ENCODE measurements at regions not wholly inside any gene's neighbourhood (a gene's known extent, or its start where the extent isn't known, plus 50 kb on each side); places are given as distances from the start of the nearest gene placed in this dataset.

- H4K20me1 ChIP-seq (ENCODE audit: insufficient read depth, low read length): no peaks in the 10 kb centered on the region
- no peaks in the 10 kb centered on the region for H3K79me2 ChIP-seq (ENCODE audit: low read length)
- H2AFZ ChIP-seq (ENCODE audit: low read depth, low read length): no peak overlapping the region
- TF ChIP-seq CTCF (IDR thresholded peaks at IDR 0.05; ENCODE audit: low read depth, low read length): no peak
- no peak for TF ChIP-seq EZH2phosphoT487 (IDR thresholded peaks at IDR 0.05; ENCODE audit: low read depth)
- 0 out of 2 replicates have a peak, but pooled peaks cover 3% of the 10 kb centered on the region for H3K4me1 ChIP-seq (ENCODE audit: low read length)
- H3K9me3 ChIP-seq (ENCODE audit: insufficient read depth, low read length): no peaks in the 10 kb centered on the region
- H3K4me2 ChIP-seq (ENCODE audit: low read length): no peak overlapping the region
- no peaks in the 10 kb centered on the region for H3K36me3 ChIP-seq (replicated peaks; ENCODE audit: low read depth, low read length)
- H3K27ac ChIP-seq (ENCODE audit: low read length): no peak overlapping the region
- no peak overlapping the region for H3K9ac ChIP-seq (ENCODE audit: low read length)
- no peak overlapping the region for H3K4me3 ChIP-seq (ENCODE audit: low read length)
- peaks cover 12% of the 10 kb centered on the region; the same call in 1 of the 2 replicates for H3K27me3 ChIP-seq (ENCODE audit: low read depth, low read length)
Measured at GRCh38 chr14:76589246-76589645, 172.0 kb upstream of the VASH1 start.

GRCh38 chr14:76591266-76591665, 170.0 kb upstream of the VASH1 start:
- Histone ChIP-seq H3K27ac (ENCODE audit: low read length) (no peak overlapping the region), H3K36me3 (replicated peaks; ENCODE audit: low read depth, low read length) (no peaks in the 10 kb centered on the region), H3K27me3 (ENCODE audit: low read depth, low read length) (peaks cover 19% of the 10 kb centered on the region; the same call in 1 of the 2 replicates), H3K4me1 (ENCODE audit: low read length) (no peaks in the 10 kb centered on the region), H2AFZ (ENCODE audit: low read depth, low read length) (no peak overlapping the region), H3K4me2 (ENCODE audit: low read length) (no peak overlapping the region), H3K9me3 (ENCODE audit: insufficient read depth, low read length) (no peaks in the 10 kb centered on the region), H3K79me2 (ENCODE audit: low read length) (no peaks in the 10 kb centered on the region), H4K20me1 (ENCODE audit: insufficient read depth, low read length) (no peaks in the 10 kb centered on the region), H3K4me3 (ENCODE audit: low read length) (no peak overlapping the region), H3K9ac (ENCODE audit: low read length) (no peak overlapping the region)
- TF ChIP-seq EZH2phosphoT487 (IDR thresholded peaks at IDR 0.05; ENCODE audit: low read depth) (no peak), CTCF (IDR thresholded peaks at IDR 0.05; ENCODE audit: low read depth, low read length) (no peak)

- Histone ChIP-seq H3K36me3 (replicated peaks; ENCODE audit: low read depth, low read length) (no peaks in the 10 kb centered on the region), H2AFZ (ENCODE audit: low read depth, low read length) (no peak overlapping the region), H3K79me2 (ENCODE audit: low read length) (no peaks in the 10 kb centered on the region), H4K20me1 (ENCODE audit: insufficient read depth, low read length) (no peaks in the 10 kb centered on the region), H3K27ac (ENCODE audit: low read length) (no peak overlapping the region), H3K9ac (ENCODE audit: low read length) (no peak overlapping the region), H3K4me1 (ENCODE audit: low read length) (no peaks in the 10 kb centered on the region), H3K4me3 (ENCODE audit: low read length) (no peak overlapping the region), H3K4me2 (ENCODE audit: low read length) (no peak overlapping the region), H3K27me3 (ENCODE audit: low read depth, low read length) (peaks cover 23% of the 10 kb centered on the region; the same call in 1 of the 2 replicates), H3K9me3 (ENCODE audit: insufficient read depth, low read length) (no peaks in the 10 kb centered on the region)
- TF ChIP-seq CTCF (IDR thresholded peaks at IDR 0.05; ENCODE audit: low read depth, low read length): no peak
- no peak for TF ChIP-seq EZH2phosphoT487 (IDR thresholded peaks at IDR 0.05; ENCODE audit: low read depth)
Measured at GRCh38 chr14:76595266-76595665, 166.0 kb upstream of the VASH1 start.

GRCh38 chr14:76597387-76597786, 163.9 kb upstream of the VASH1 start:
- H3K4me3 ChIP-seq (ENCODE audit: low read length): no peak overlapping the region
- no peak for TF ChIP-seq EZH2phosphoT487 (IDR thresholded peaks at IDR 0.05; ENCODE audit: low read depth)
- TF ChIP-seq CTCF (IDR thresholded peaks at IDR 0.05; ENCODE audit: low read depth, low read length): no peak
- no peak overlapping the region for H3K27ac ChIP-seq (ENCODE audit: low read length)
- H3K36me3 ChIP-seq (replicated peaks; ENCODE audit: low read depth, low read length): no peaks in the 10 kb centered on the region
- H3K27me3 ChIP-seq (ENCODE audit: low read depth, low read length): peaks cover 27% of the 10 kb centered on the region; the same call in 1 of the 2 replicates
- no peaks in the 10 kb centered on the region for H3K4me1 ChIP-seq (ENCODE audit: low read length)
- no peaks in the 10 kb centered on the region for H4K20me1 ChIP-seq (ENCODE audit: insufficient read depth, low read length)
- no peak overlapping the region for H2AFZ ChIP-seq (ENCODE audit: low read depth, low read length)
- no peak overlapping the region for H3K9ac ChIP-seq (ENCODE audit: low read length)
- H3K79me2 ChIP-seq (ENCODE audit: low read length): no peaks in the 10 kb centered on the region
- H3K4me2 ChIP-seq (ENCODE audit: low read length): no peak overlapping the region
- H3K9me3 ChIP-seq (ENCODE audit: insufficient read depth, low read length): no peaks in the 10 kb centered on the region

Data from OCI-LY3 (cell line).